CD14-positive monocyte (primary cell): ENCODE measurements at regions not wholly inside any gene's neighbourhood (a gene's known extent, or its start where the extent isn't known, plus 50 kb on each side); places are given as distances from the start of the nearest gene placed in this dataset.

Source experiments
- DNase-seq, 3 donors: peaks; one replicate each; pipeline ENCODE4 v3.0.0-alpha.2; 2011 to 2022
- H2AFZ ChIP-seq: 2 replicates; pipeline ENCODE4 v1.6.0; 2012; ENCODE audit warnings: mild to moderate bottlenecking, low read depth, low read length, inconsistent platforms; ENCODE audit not compliant: insufficient read depth, poor library complexity, severe bottlenecking
- H3K27ac ChIP-seq, 2 donors: 1 replicate in 1 of 2; 2 replicates in 1 of 2; pipeline ENCODE4 v1.5.1; 2012 to 2013; ENCODE audit warnings: low read length in 2 of 2, control low read depth in 1 of 2, inconsistent platforms in 1 of 2, low read depth in 1 of 2, mild to moderate bottlenecking in 1 of 2
- H3K27me3 ChIP-seq, 2 donors: one replicate each; pipeline versions ENCODE4 v1.6.0 to v1.6.1; 2011 to 2013; ENCODE audit warnings: low read length in 2 of 2; ENCODE audit not compliant: control insufficient read depth in 2 of 2, insufficient read depth in 2 of 2
- H3K36me3 ChIP-seq, 2 donors: replicated peaks in 1 of 2; 1 replicate in 1 of 2; 2 replicates in 1 of 2; pipeline versions ENCODE4 v1.5.1 to v1.6.1; 2012 to 2013; ENCODE audit warnings: low read length in 2 of 2, control low read depth in 1 of 2, inconsistent platforms in 1 of 2, mild to moderate bottlenecking in 1 of 2; ENCODE audit not compliant: insufficient read depth in 2 of 2, control insufficient read depth in 1 of 2
- H3K4me1 ChIP-seq, 2 donors: 1 replicate in 1 of 2; 2 replicates in 1 of 2; pipeline versions ENCODE4 v1.5.1 to v1.6.1; 2012 to 2013; ENCODE audit warnings: low read length in 2 of 2, control low read depth in 1 of 2, inconsistent platforms in 1 of 2, mild to moderate bottlenecking in 1 of 2, moderate library complexity in 1 of 2; ENCODE audit not compliant: insufficient read depth in 2 of 2, control insufficient read depth in 1 of 2
- H3K4me2 ChIP-seq: replicated peaks from 2 replicates; pipeline ENCODE3; 2012; ENCODE audit warnings: low read length, moderate library complexity, mild to moderate bottlenecking; ENCODE audit not compliant: poor library complexity, severe bottlenecking; ENCODE audit errors: extremely low read depth
- H3K4me3 ChIP-seq, 3 experiments: fragments of 200-600 bp in 1 of 3; sonication (generic) in 1 of 3; replicated peaks in 1 of 3; 1 replicate in 2 of 3; 2 replicates in 1 of 3; pipeline ENCODE4 v1.5.1; 2011 to 2013; ENCODE audit warnings: low read length in 3 of 3, mild to moderate bottlenecking in 3 of 3, control low read depth in 2 of 3, low read depth in 2 of 3, inconsistent platforms in 1 of 3, moderate library complexity in 1 of 3
- H3K79me2 ChIP-seq: 2 replicates; pipeline ENCODE4 v1.6.0; 2012; ENCODE audit warnings: mild to moderate bottlenecking, control low read depth, inconsistent platforms, low read length, moderate library complexity; ENCODE audit not compliant: insufficient read depth
- H3K9ac ChIP-seq: 2 replicates; pipeline ENCODE4 v1.6.0; 2017; ENCODE audit warnings: low read length, mild to moderate bottlenecking; ENCODE audit not compliant: insufficient read depth, poor library complexity, severe bottlenecking
- H3K9me3 ChIP-seq, 2 donors: replicated peaks in 1 of 2; 1 replicate in 1 of 2; 2 replicates in 1 of 2; pipeline versions ENCODE4 v1.5.1 to v1.6.1; 2012 to 2013; ENCODE audit warnings: low read length in 2 of 2, control low read depth in 1 of 2; ENCODE audit not compliant: control insufficient read depth in 1 of 2, insufficient read depth in 1 of 2
- H4K20me1 ChIP-seq: 2 replicates; pipeline ENCODE4 v1.6.0; 2012; ENCODE audit warnings: mild to moderate bottlenecking, low read length, control low read depth, moderate library complexity; ENCODE audit not compliant: insufficient read depth
- H3K27ac Mint-ChIP-seq, 7 donors: one replicate each; pipeline ENCODE4 v1.8.0; 2020; ENCODE audit warnings: mild to moderate bottlenecking in 7 of 7, mixed read lengths in 7 of 7, moderate library complexity in 6 of 7, inconsistent platforms in 2 of 7
- H3K27me3 Mint-ChIP-seq, 3 donors: one replicate each; pipeline ENCODE4 v1.8.0; 2021 to 2022; ENCODE audit warnings: low read depth in 3 of 3, mild to moderate bottlenecking in 3 of 3, mixed read lengths in 3 of 3, moderate library complexity in 3 of 3, inconsistent platforms in 1 of 3
- H3K36me3 Mint-ChIP-seq, 2 donors: one replicate each; pipeline ENCODE4 v1.8.0; 2020; ENCODE audit warnings: mixed read lengths in 2 of 2, inconsistent platforms in 1 of 2, mild to moderate bottlenecking in 1 of 2
- H3K4me1 Mint-ChIP-seq: one replicate; pipeline ENCODE4 v1.8.0; 2020; ENCODE audit warnings: mild to moderate bottlenecking, mixed read lengths
- H3K4me3 Mint-ChIP-seq, 2 donors: one replicate each; pipeline ENCODE4 v1.8.0; 2020; ENCODE audit warnings: mild to moderate bottlenecking in 2 of 2, mixed read lengths in 2 of 2, moderate library complexity in 1 of 2
- H3K9me3 Mint-ChIP-seq, 7 donors: one replicate each; pipeline ENCODE4 v1.8.0; 2020 to 2022; ENCODE audit warnings: mixed read lengths in 7 of 7, mild to moderate bottlenecking in 6 of 7, moderate library complexity in 6 of 7, inconsistent platforms in 2 of 7
- whole genome bisulfite sequencing: methylation state at CpG from one replicate; pipeline ENCODE4 v1.1.5; 2013; ENCODE audit warnings: missing lambda C conversion rate; ENCODE audit not compliant: insufficient coverage; 5-methylcytosine and 5-hydroxymethylcytosine counted together
- intact Hi-C, 2 donors: fragments of 100-400 bp; cut with micrococcal nuclease; formaldehyde crosslinking; loops; one replicate each; pipeline versions ENCODE4 v1.15.0 to v1.15.1; 2023
- TF ChIP-seq, protein P1 (sequence below): fragments of 200-600 bp; IDR thresholded peaks from one replicate; pipeline ENCODE4 v1.8.0; 2022; ENCODE audit warnings: antibody characterized with exemption, mild to moderate bottlenecking

GRCh38 chr13:91195789-91196188, 151.7 kb upstream of the MIR17HG start:
- H3K4me2 ChIP-seq = no peak overlapping the region
- peaks cover 0 to 4% (median 0%) of the 10 kb centered on the region in 7 donors for H3K9me3 Mint-ChIP-seq

GRCh38 chr13:91196958-91197357, 150.5 kb upstream of the MIR17HG start:
- 83% methylated on average over 3 of the region's 4 CpGs for WGBS
- peaks cover 2% of the 10 kb centered on the region for H3K4me1 Mint-ChIP-seq
- no peaks in the 10 kb centered on the region for H3K9me3 ChIP-seq

More at GRCh38 chr13:91195789-91196188, 151.7 kb upstream of the MIR17HG start:
- no peak overlapping the region for H3K27ac Mint-ChIP-seq
- Histone ChIP-seq H3K27me3 (no peaks in the 10 kb centered on the region), H3K27ac (no peak overlapping the region), H3K36me3 (no peaks in the 10 kb centered on the region), H3K9me3 (no peaks in the 10 kb centered on the region), H4K20me1 (no peaks in the 10 kb centered on the region), H2AFZ (no peak overlapping the region), H3K4me3 (no peak overlapping the region), H3K79me2 (no peaks in the 10 kb centered on the region), H3K9ac (no peak overlapping the region), H3K4me1 (no peaks in the 10 kb centered on the region)
- H3K36me3 Mint-ChIP-seq = no peaks in the 10 kb centered on the region
- no peak for DNase-seq
- intact Hi-C loops = no loop called here
- TF ChIP-seq, protein P1, sequence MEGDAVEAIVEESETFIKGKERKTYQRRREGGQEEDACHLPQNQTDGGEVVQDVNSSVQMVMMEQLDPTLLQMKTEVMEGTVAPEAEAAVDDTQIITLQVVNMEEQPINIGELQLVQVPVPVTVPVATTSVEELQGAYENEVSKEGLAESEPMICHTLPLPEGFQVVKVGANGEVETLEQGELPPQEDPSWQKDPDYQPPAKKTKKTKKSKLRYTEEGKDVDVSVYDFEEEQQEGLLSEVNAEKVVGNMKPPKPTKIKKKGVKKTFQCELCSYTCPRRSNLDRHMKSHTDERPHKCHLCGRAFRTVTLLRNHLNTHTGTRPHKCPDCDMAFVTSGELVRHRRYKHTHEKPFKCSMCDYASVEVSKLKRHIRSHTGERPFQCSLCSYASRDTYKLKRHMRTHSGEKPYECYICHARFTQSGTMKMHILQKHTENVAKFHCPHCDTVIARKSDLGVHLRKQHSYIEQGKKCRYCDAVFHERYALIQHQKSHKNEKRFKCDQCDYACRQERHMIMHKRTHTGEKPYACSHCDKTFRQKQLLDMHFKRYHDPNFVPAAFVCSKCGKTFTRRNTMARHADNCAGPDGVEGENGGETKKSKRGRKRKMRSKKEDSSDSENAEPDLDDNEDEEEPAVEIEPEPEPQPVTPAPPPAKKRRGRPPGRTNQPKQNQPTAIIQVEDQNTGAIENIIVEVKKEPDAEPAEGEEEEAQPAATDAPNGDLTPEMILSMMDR = no peak
- WGBS = no CpG with 5 or more reads among the region's 2 CpGs
- peaks cover 2% of the 10 kb centered on the region for H3K4me1 Mint-ChIP-seq
- no peak overlapping the region for H3K4me3 Mint-ChIP-seq
- H3K27me3 Mint-ChIP-seq = peaks cover 0 to 1% (median 0%) of the 10 kb centered on the region in 3 donors

More at GRCh38 chr13:91196958-91197357, 150.5 kb upstream of the MIR17HG start:
- Histone ChIP-seq H3K4me3 (no peak overlapping the region), H3K9ac (no peak overlapping the region), H3K79me2 (no peaks in the 10 kb centered on the region), H3K36me3 (no peaks in the 10 kb centered on the region), H4K20me1 (no peaks in the 10 kb centered on the region), H3K27me3 (no peaks in the 10 kb centered on the region), H3K4me2 (no peak overlapping the region), H3K27ac (no peak overlapping the region), H2AFZ (no peak overlapping the region), H3K4me1 (no peaks in the 10 kb centered on the region)
- Mint-ChIP-seq H3K9me3 (peaks cover 0 to 4% (median 0%) of the 10 kb centered on the region in 7 donors), H3K27me3 (peaks cover 0 to 1% (median 0%) of the 10 kb centered on the region in 3 donors), H3K36me3 (no peaks in the 10 kb centered on the region), H3K27ac (no peak overlapping the region), H3K4me3 (no peak overlapping the region)
- intact Hi-C loops = no loop called here
- TF ChIP-seq, protein P1 = no peak
- DNase-seq = no peak
